ENCODE measurements at regions not wholly inside any gene's neighbourhood (a gene's known extent, or its start where the extent isn't known, plus 50 kb on each side); places are given as distances from the start of the nearest gene placed in this dataset.

GRCh38 chr12:67890726-67891258 is 98.5 kb upstream of the IFNG-AS1 start:
- TF ChIP-seq POLR2AphosphoS5 (IDR thresholded peaks at IDR 0.05; ENCODE audit: low read depth, low read length), result no peak
- no peak for TF ChIP-seq TAF1 (IDR thresholded peaks at IDR 0.05; ENCODE audit: low read depth, low read length)
